AG09319 (cell line): ENCODE measurements at regions not wholly inside any gene's neighbourhood (a gene's known extent, or its start where the extent isn't known, plus 50 kb on each side); places are given as distances from the start of the nearest gene placed in this dataset.

Experiments used
- DNase-seq: peaks from one replicate; pipeline ENCODE4 v3.0.0-alpha.2; 2010; ENCODE audit warnings: low read depth; ENCODE audit errors: extremely low read depth
- TF ChIP-seq, protein P1 (sequence below): IDR thresholded peaks from 2 replicates; pipeline ENCODE4 v1.5.1; 2011; ENCODE audit warnings: low read depth, mild to moderate bottlenecking, inconsistent platforms, low read length, moderate library complexity

DNA sequence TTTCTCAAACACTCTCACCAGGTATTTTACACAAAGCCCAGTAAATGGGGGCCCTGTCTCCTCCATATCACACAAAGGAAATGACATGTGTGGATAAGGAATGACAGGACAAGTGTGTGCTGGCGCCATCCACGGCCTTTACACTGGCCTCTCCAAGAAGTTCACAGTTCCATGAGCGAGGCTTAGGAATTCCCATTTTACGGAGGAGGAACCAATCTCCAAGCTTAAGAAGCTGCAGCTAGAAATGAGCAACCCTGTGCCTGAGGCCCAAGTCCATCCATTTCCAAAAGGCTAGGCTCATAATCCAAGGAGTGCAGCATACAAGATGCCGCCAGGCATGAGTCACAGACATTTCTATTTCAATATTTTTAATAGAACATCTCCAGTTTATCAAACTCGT, 203.4 kb downstream of the AUH start:
- TF ChIP-seq, protein P1, sequence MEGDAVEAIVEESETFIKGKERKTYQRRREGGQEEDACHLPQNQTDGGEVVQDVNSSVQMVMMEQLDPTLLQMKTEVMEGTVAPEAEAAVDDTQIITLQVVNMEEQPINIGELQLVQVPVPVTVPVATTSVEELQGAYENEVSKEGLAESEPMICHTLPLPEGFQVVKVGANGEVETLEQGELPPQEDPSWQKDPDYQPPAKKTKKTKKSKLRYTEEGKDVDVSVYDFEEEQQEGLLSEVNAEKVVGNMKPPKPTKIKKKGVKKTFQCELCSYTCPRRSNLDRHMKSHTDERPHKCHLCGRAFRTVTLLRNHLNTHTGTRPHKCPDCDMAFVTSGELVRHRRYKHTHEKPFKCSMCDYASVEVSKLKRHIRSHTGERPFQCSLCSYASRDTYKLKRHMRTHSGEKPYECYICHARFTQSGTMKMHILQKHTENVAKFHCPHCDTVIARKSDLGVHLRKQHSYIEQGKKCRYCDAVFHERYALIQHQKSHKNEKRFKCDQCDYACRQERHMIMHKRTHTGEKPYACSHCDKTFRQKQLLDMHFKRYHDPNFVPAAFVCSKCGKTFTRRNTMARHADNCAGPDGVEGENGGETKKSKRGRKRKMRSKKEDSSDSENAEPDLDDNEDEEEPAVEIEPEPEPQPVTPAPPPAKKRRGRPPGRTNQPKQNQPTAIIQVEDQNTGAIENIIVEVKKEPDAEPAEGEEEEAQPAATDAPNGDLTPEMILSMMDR = no peak

GRCh38 chr9:91158946-91159345, 202.8 kb downstream of the AUH start:
- TF ChIP-seq, protein P1 = no peak
- no peak for DNase-seq

More for the DNA sequence above, 203.4 kb downstream of the AUH start:
- no peak for DNase-seq

GRCh38 chr9:91159664-91160121, 202.0 kb downstream of the AUH start:
- TF ChIP-seq, protein P1 = no peak
- no peak for DNase-seq

DNA sequence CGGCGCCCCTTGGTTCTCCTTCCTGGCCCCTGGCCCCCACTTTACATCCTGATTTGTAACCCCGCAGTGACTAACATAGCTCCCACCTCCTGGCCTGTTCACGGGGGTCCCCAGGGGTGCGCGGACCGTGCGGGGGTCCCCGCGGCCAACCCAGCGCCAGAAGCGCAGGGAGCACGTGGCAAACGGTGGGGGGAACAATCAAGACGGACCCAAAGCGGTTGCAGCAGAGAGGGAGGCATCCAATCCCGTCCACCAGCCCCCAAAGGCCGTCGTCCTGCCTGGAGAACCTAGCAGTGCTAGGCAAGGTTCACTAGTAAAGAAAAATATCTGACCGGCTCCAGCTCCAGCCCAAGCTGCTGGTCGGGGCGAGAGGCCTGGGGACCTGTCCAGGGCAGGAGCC, 201.5 kb downstream of the AUH start:
- TF ChIP-seq, protein P1 = no peak
- no peak for DNase-seq

GRCh38 chr9:91160599-91161464, 200.9 kb downstream of the AUH start:
- no peak for DNase-seq
- TF ChIP-seq, protein P1 = no peak

- TF ChIP-seq, protein P1 = no peak
- DNase-seq = no peak
Observed at GRCh38 chr9:91161465-91162300, 200.0 kb downstream of the AUH start.

GRCh38 chr9:91162311-91162710, 199.4 kb downstream of the AUH start:
- DNase-seq = no peak
- TF ChIP-seq, protein P1 = no peak
